IMR-90 (cell line): ENCODE measurements at regions not wholly inside any gene's neighbourhood (a gene's known extent, or its start where the extent isn't known, plus 50 kb on each side); places are given as distances from the start of the nearest gene placed in this dataset.

Experiments
- ATAC-seq: fragments of 200-7000 bp; cut with Tn5 transposase; 2 replicates; pipeline ENCODE4 v1.9.1; 2020; ENCODE audit warnings: low read depth, mild to moderate bottlenecking, moderate library complexity
- BruUV-seq: library from RNA; stranded (reverse); fragments of 400-500 nt; replicated peaks from 2 replicates; lab custom pipeline; 2021; lab: Mats Ljungman, UMichigan
- CTCF ChIA-PET: fragments of 300-600 bp; formaldehyde crosslinking; extraction: SDS; loops from one replicate; lab custom pipeline; 2021; ENCODE audit warnings: antibody characterized with exemption; lab: Yijun Ruan, JAX
- POLR2A ChIA-PET: fragments of 300-600 bp; sonication (Branson Sonifier 250); formaldehyde crosslinking; loops from one replicate; lab custom pipeline; 2022; ENCODE audit warnings: antibody characterized with exemption; ENCODE audit not compliant: unreplicated experiment; lab: Charles Lee
- DNase-seq: peaks from one replicate; pipeline ENCODE4 v3.0.0; 2013
- H2AFZ ChIP-seq: replicated peaks from 2 replicates; pipeline ENCODE3; 2013; ENCODE audit warnings: low read length, mild to moderate bottlenecking; ENCODE audit not compliant: poor library complexity
- H2AK5ac ChIP-seq: 2 replicates; pipeline ENCODE4 v1.6.1; 2013; ENCODE audit warnings: low read depth, low read length, inconsistent platforms
- H2AK9ac ChIP-seq: replicated peaks from 2 replicates; pipeline ENCODE3; 2013; ENCODE audit warnings: mild to moderate bottlenecking, low read depth, low read length, moderate library complexity; ENCODE audit not compliant: poor library complexity
- H2BK120ac ChIP-seq: 2 replicates; pipeline ENCODE4 v1.6.1; 2013; ENCODE audit warnings: low read depth, low read length, inconsistent platforms
- H2BK15ac ChIP-seq: 3 replicates; pipeline ENCODE4 v1.6.1; 2013; ENCODE audit warnings: low read depth, low read length, inconsistent platforms
- H2BK20ac ChIP-seq: 2 replicates; pipeline ENCODE4 v1.6.1; 2013; ENCODE audit warnings: low read depth, mild to moderate bottlenecking, inconsistent platforms, low read length, moderate library complexity
- H2BK5ac ChIP-seq: 2 replicates; pipeline ENCODE4 v1.6.1; 2013; ENCODE audit warnings: mild to moderate bottlenecking, low read depth, low read length, inconsistent platforms; ENCODE audit not compliant: poor library complexity, severe bottlenecking
- H3K14ac ChIP-seq: replicated peaks from 2 replicates; pipeline ENCODE4 v1.6.1; 2013; ENCODE audit warnings: low read depth, low read length, inconsistent platforms
- H3K18ac ChIP-seq: 2 replicates; pipeline ENCODE4 v1.6.1; 2013; ENCODE audit warnings: low read depth, low read length, control low read depth
- H3K23ac ChIP-seq: 2 replicates; pipeline ENCODE4 v1.6.1; 2013; ENCODE audit warnings: low read depth, low read length, inconsistent platforms
- H3K27ac ChIP-seq: 2 replicates; pipeline ENCODE4 v1.5.1; 2013; ENCODE audit warnings: mild to moderate bottlenecking, control low read depth, low read length; ENCODE audit not compliant: insufficient read depth
- H3K27me3 ChIP-seq: 2 replicates; pipeline ENCODE4 v1.6.1; 2013; ENCODE audit warnings: low read length; ENCODE audit not compliant: control insufficient read depth, insufficient read depth
- H3K36me3 ChIP-seq: 2 replicates; pipeline ENCODE4 v1.6.1; 2013; ENCODE audit warnings: low read length, mixed read lengths; ENCODE audit not compliant: control insufficient read depth, insufficient read depth
- H3K4ac ChIP-seq: 2 replicates; pipeline ENCODE4 v1.6.1; 2013; ENCODE audit warnings: low read depth, low read length, inconsistent platforms
- H3K4me1 ChIP-seq: 2 replicates; pipeline ENCODE4 v1.6.1; 2013; ENCODE audit warnings: low read length, mixed read lengths; ENCODE audit not compliant: control insufficient read depth, insufficient read depth
- H3K4me2 ChIP-seq: 2 replicates; pipeline ENCODE4 v1.6.1; 2013; ENCODE audit warnings: low read depth, mild to moderate bottlenecking, control low read depth, low read length, moderate library complexity
- H3K4me3 ChIP-seq: 2 replicates; pipeline ENCODE4 v1.5.1; 2013; ENCODE audit warnings: low read depth, mild to moderate bottlenecking, control low read depth, low read length, moderate library complexity; ENCODE audit not compliant: insufficient read depth
- H3K56ac ChIP-seq: 2 replicates; pipeline ENCODE4 v1.6.1; 2013; ENCODE audit warnings: low read length, inconsistent platforms; ENCODE audit not compliant: insufficient read depth; ENCODE audit errors: extremely low read depth
- H3K79me1 ChIP-seq, 2 experiments: 2 replicates each; pipeline ENCODE4 v1.6.1; 2013; ENCODE audit warnings: low read length in 2 of 2, inconsistent platforms in 1 of 2, low read depth in 1 of 2
- H3K9ac ChIP-seq: 2 replicates; pipeline ENCODE4 v1.6.1; 2013; ENCODE audit warnings: low read depth, low read length, control low read depth
- H3K9me1 ChIP-seq: 2 replicates; pipeline ENCODE4 v1.6.1; 2013; ENCODE audit warnings: low read length, inconsistent platforms; ENCODE audit not compliant: insufficient read depth
- H3K9me3 ChIP-seq: 2 replicates; pipeline ENCODE4 v1.6.1; 2013; ENCODE audit warnings: low read length; ENCODE audit not compliant: control insufficient read depth, insufficient read depth
- H4K20me1 ChIP-seq: 2 replicates; pipeline ENCODE4 v1.6.1; 2013; ENCODE audit warnings: low read length, inconsistent platforms; ENCODE audit not compliant: insufficient read depth
- H4K5ac ChIP-seq: 2 replicates; pipeline ENCODE4 v1.6.1; 2013; ENCODE audit warnings: mild to moderate bottlenecking, low read depth, low read length, control low read depth
- H4K8ac ChIP-seq, 2 experiments: 2 replicates each; pipeline ENCODE4 v1.6.1; 2013; ENCODE audit warnings: low read depth in 2 of 2, low read length in 2 of 2, control low read depth in 1 of 2, inconsistent platforms in 1 of 2
- H4K91ac ChIP-seq: 2 replicates; pipeline ENCODE4 v1.6.1; 2013; ENCODE audit warnings: low read depth, low read length, inconsistent platforms; ENCODE audit not compliant: insufficient read depth
- BHLHE40 ChIP-seq: fragments of 150-350 bp; IDR thresholded peaks from 2 replicates; pipeline ENCODE4 v1.6.1; 2016; ENCODE audit warnings: mild to moderate bottlenecking, low read depth, low read length
- CEBPB ChIP-seq: IDR thresholded peaks from 2 replicates; pipeline ENCODE4 v1.6.1; 2012; ENCODE audit warnings: low read depth, low read length, improper control_type of control experiment
- CHD1 ChIP-seq: IDR thresholded peaks from 2 replicates; pipeline ENCODE4 v1.6.1; 2012; ENCODE audit warnings: low read depth, low read length, improper control_type of control experiment
- FOS ChIP-seq: fragments of 150-350 bp; IDR thresholded peaks from 2 replicates; pipeline ENCODE4 v1.6.1; 2016; ENCODE audit warnings: low read depth, low read length
- MAZ ChIP-seq: IDR thresholded peaks from 2 replicates; pipeline ENCODE4 v1.6.1; 2012; ENCODE audit warnings: low read depth, mild to moderate bottlenecking, low read length, improper control_type of control experiment, moderate library complexity, borderline replicate concordance
- NFE2L2 ChIP-seq: fragments of 150-350 bp; IDR thresholded peaks from 2 replicates; pipeline ENCODE4 v1.6.1; 2016; ENCODE audit warnings: low read depth, mild to moderate bottlenecking, low read length
- POLR2A ChIP-seq: IDR thresholded peaks from 2 replicates; pipeline ENCODE4 v1.6.1; 2012; ENCODE audit warnings: mild to moderate bottlenecking, low read depth, low read length
- RAD21 ChIP-seq: IDR thresholded peaks from 2 replicates; pipeline ENCODE4 v1.6.1; 2012; ENCODE audit warnings: low read length, improper control_type of control experiment
- RCOR1 ChIP-seq: IDR thresholded peaks from 2 replicates; pipeline ENCODE4 v1.6.1; 2012; ENCODE audit warnings: mild to moderate bottlenecking, low read length, improper control_type of control experiment; ENCODE audit not compliant: insufficient replicate concordance
- RFX5 ChIP-seq: IDR thresholded peaks from 2 replicates; pipeline ENCODE4 v1.8.0; 2012; ENCODE audit warnings: low read depth, mild to moderate bottlenecking, low read length, moderate library complexity
- SMC3 ChIP-seq: fragments of 150-350 bp; IDR thresholded peaks from 2 replicates; pipeline ENCODE4 v1.6.1; 2016; ENCODE audit warnings: low read depth, mild to moderate bottlenecking, antibody characterized with exemption, low read length, moderate library complexity
- dilution Hi-C: fragments of 300-500 bp; cut with HindIII; formaldehyde crosslinking; loops from one replicate; pipeline ENCODE4 v1.14.3; 2018; ENCODE audit warnings: low sequenced_read_pairs; ENCODE audit not compliant: unreplicated experiment
- in situ Hi-C: fragments of 300-500 bp; cut with MboI; formaldehyde crosslinking; loops from 3 replicates; pipeline ENCODE4 v1.14.3; 2019; ENCODE audit warnings: low sequenced_read_pairs, inconsistent platforms, mixed read lengths
- intact Hi-C: fragments of 100-400 bp; cut with micrococcal nuclease; formaldehyde crosslinking; loops from 2 replicates; pipeline ENCODE4 v1.10.0; 2022

- Histone ChIP-seq H3K23ac (no peak overlapping the region), H3K4me1 (no peaks in the 10 kb centered on the region), H3K14ac (no peak overlapping the region), H4K5ac (no peak overlapping the region), H3K36me3 (no peaks in the 10 kb centered on the region), H2BK5ac (no peak overlapping the region), H3K27me3 (no peaks in the 10 kb centered on the region), H3K4me2 (no peak overlapping the region), H2AK5ac (no peak overlapping the region), H3K18ac (no peak overlapping the region), H3K9me3 (peaks cover 21% of the 10 kb centered on the region), H2AK9ac (no peak overlapping the region), H4K20me1 (no peaks in the 10 kb centered on the region), H3K56ac (no peak overlapping the region), H3K9ac (no peak overlapping the region), H3K4ac (no peak overlapping the region), H3K79me1 (no peaks in the 10 kb centered on the region), H4K91ac (no peak overlapping the region), H3K27ac (no peak overlapping the region), H2BK15ac (no peak overlapping the region), H2BK120ac (no peak overlapping the region), H3K9me1 (no peaks in the 10 kb centered on the region), H2BK20ac (no peak overlapping the region), H4K8ac (no peak overlapping the region), H2AFZ (no peak overlapping the region), H3K4me3 (no peak overlapping the region)
- in situ Hi-C loops (no loop called here), intact Hi-C loops (no loop called here), dilution Hi-C loops (no loop called here)
- CTCF ChIA-PET, result interaction anchor here (1.0 kb wide), 1 partner anchor 14 kb away, joined by 3 read pairs; no protein-coding TSS in a partner anchor
- POLR2A ChIA-PET, result no interaction called here
- DNase-seq (no peak), ATAC-seq (no peak)
- no peak for TF ChIP-seq SMC3
- TF ChIP-seq BHLHE40, result no peak
- no peak for TF ChIP-seq RAD21
- TF ChIP-seq RFX5, result no peak
- TF ChIP-seq FOS, result no peak
- TF ChIP-seq RCOR1, result no peak
- TF ChIP-seq CHD1, result no peak
- no peak for TF ChIP-seq NFE2L2
- TF ChIP-seq POLR2A, result no peak
- no peak for TF ChIP-seq CEBPB
- no peak for TF ChIP-seq MAZ
- no TSS peak for BruUV-seq
These were observed 663.2 kb downstream of the TLR4 start for GRCh38 chr9:118367383-118367782.
